ENCODE measurements at regions not wholly inside any gene's neighbourhood (a gene's known extent, or its start where the extent isn't known, plus 50 kb on each side); places are given as distances from the start of the nearest gene placed in this dataset.

DNA sequence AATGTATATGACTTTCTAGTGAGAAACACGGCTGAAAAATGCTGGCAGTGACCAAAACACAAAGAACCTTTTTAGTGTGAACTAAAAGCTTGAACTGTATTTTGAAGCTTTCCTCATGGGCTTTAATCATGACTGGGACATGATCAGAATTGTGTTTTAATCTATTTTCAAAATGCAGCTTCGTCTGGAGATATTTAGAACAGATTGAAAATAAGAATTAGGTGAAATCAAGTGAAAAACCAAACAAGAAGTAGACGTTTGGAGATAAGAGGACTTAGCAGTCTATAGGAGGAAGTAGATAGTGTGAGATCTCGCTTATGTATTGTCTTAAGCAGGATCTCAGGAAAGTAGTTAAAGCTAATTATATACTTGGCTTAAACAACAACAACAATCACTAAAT, 865.4 kb upstream of the MBL2 start:
- TF ChIP-seq POLR2A (IDR thresholded peaks at IDR 0.05) (no peak), CTCF (IDR thresholded peaks at IDR 0.05) (no peak)
